Activated CD4-positive, alpha-beta memory T cell treated with anti-CD3 and anti-CD28 coated beads for 36 hours (primary cell): ENCODE measurements at regions not wholly inside any gene's neighbourhood (a gene's known extent, or its start where the extent isn't known, plus 50 kb on each side); places are given as distances from the start of the nearest gene placed in this dataset.

Experiments
- CTCF ChIA-PET: fragments of 350-600 bp; sonication (Branson Sonifier 250); formaldehyde crosslinking; loops from one replicate; lab custom pipeline; 2021; ENCODE audit warnings: antibody characterized with exemption, inconsistent platforms; lab: Charles Lee
- POLR2A ChIA-PET: fragments of 350-600 bp; sonication (Branson Sonifier 250); formaldehyde crosslinking; loops from one replicate; lab custom pipeline; 2021; ENCODE audit warnings: antibody characterized with exemption; lab: Charles Lee
- DNase-seq: peaks from one replicate; pipeline ENCODE4 v3.0.0-alpha.2; 2020
- H3K27ac Mint-ChIP-seq: one replicate; pipeline ENCODE4 v1.8.0; 2021; ENCODE audit warnings: mixed read lengths
- H3K27me3 Mint-ChIP-seq: one replicate; pipeline ENCODE4 v1.8.0; 2021; ENCODE audit warnings: mixed read lengths
- H3K36me3 Mint-ChIP-seq: one replicate; pipeline ENCODE4 v1.8.0; 2021; ENCODE audit warnings: mixed read lengths
- H3K4me1 Mint-ChIP-seq: one replicate; pipeline ENCODE4 v1.8.0; 2021; ENCODE audit warnings: low read depth, mixed read lengths
- H3K4me3 Mint-ChIP-seq: one replicate; pipeline ENCODE4 v1.8.0; 2021; ENCODE audit warnings: mild to moderate bottlenecking, mixed read lengths
- H3K9me3 Mint-ChIP-seq: one replicate; pipeline ENCODE4 v1.8.0; 2021; ENCODE audit warnings: mixed read lengths
- intact Hi-C: fragments of 100-400 bp; cut with micrococcal nuclease; formaldehyde crosslinking; loops from one replicate; pipeline ENCODE4 v1.15.1; 2023

GRCh38 chr7:54906963-54907362, 111.9 kb upstream of the EGFR start:
- ChIA-PET CTCF (no interaction called here), POLR2A (no interaction called here)
- H3K27me3 Mint-ChIP-seq, result peaks cover 2% of the 10 kb centered on the region
- no peak overlapping the region for H3K27ac Mint-ChIP-seq
- DNase-seq, result no peak
- no peaks in the 10 kb centered on the region for H3K4me1 Mint-ChIP-seq
- intact Hi-C loops, result no loop called here
- no peaks in the 10 kb centered on the region for H3K36me3 Mint-ChIP-seq
- peaks cover 2% of the 10 kb centered on the region for H3K9me3 Mint-ChIP-seq
- H3K4me3 Mint-ChIP-seq, result no peak overlapping the region

GRCh38 chr7:54907981-54908380, 110.8 kb upstream of the EGFR start:
- Mint-ChIP-seq H3K4me3 (no peak overlapping the region), H3K27me3 (no peaks in the 10 kb centered on the region), H3K36me3 (no peaks in the 10 kb centered on the region), H3K9me3 (peaks cover 2% of the 10 kb centered on the region), H3K27ac (no peak overlapping the region), H3K4me1 (no peaks in the 10 kb centered on the region)
- intact Hi-C loops, result no loop called here
- DNase-seq, result no peak
- POLR2A ChIA-PET, result no interaction called here
- CTCF ChIA-PET, result no interaction called here

GRCh38 chr7:54908760-54909438, 109.9 kb upstream of the EGFR start:
- intact Hi-C loops, result no loop called here
- Mint-ChIP-seq H3K27ac (no peak overlapping the region), H3K9me3 (peaks cover 2% of the 10 kb centered on the region), H3K36me3 (no peaks in the 10 kb centered on the region), H3K27me3 (no peaks in the 10 kb centered on the region), H3K4me3 (no peak overlapping the region), H3K4me1 (no peaks in the 10 kb centered on the region)
- no peak for DNase-seq
- ChIA-PET CTCF (no interaction called here), POLR2A (no interaction called here)

- POLR2A ChIA-PET, result no interaction called here
- Mint-ChIP-seq H3K4me1 (no peaks in the 10 kb centered on the region), H3K27me3 (peaks cover 2% of the 10 kb centered on the region), H3K4me3 (no peak overlapping the region), H3K27ac (no peak overlapping the region), H3K9me3 (no peaks in the 10 kb centered on the region), H3K36me3 (no peaks in the 10 kb centered on the region)
- DNase-seq, result no peak
- intact Hi-C loops, result no loop called here
- CTCF ChIA-PET, result no interaction called here
These were observed 102.8 kb upstream of the EGFR start for GRCh38 chr7:54915870-54916598.

- Mint-ChIP-seq H3K4me3 (no peak overlapping the region), H3K4me1 (no peaks in the 10 kb centered on the region), H3K36me3 (no peaks in the 10 kb centered on the region), H3K27ac (no peak overlapping the region), H3K9me3 (no peaks in the 10 kb centered on the region), H3K27me3 (peaks cover 2% of the 10 kb centered on the region)
- POLR2A ChIA-PET, result no interaction called here
- intact Hi-C loops, result no loop called here
- DNase-seq, result no peak
- CTCF ChIA-PET, result no interaction called here
These were observed 101.0 kb upstream of the EGFR start for GRCh38 chr7:54917613-54918391.

GRCh38 chr7:54921116-54921515, 97.7 kb upstream of the EGFR start:
- Mint-ChIP-seq H3K4me1 (no peaks in the 10 kb centered on the region), H3K27ac (no peak overlapping the region), H3K4me3 (no peak overlapping the region), H3K27me3 (peaks cover 2% of the 10 kb centered on the region), H3K9me3 (no peaks in the 10 kb centered on the region), H3K36me3 (no peaks in the 10 kb centered on the region)
- CTCF ChIA-PET, result no interaction called here
- no peak for DNase-seq
- POLR2A ChIA-PET, result no interaction called here
- intact Hi-C loops, result no loop called here

GRCh38 chr7:54931532-54931931, 87.3 kb upstream of the EGFR start:
- Mint-ChIP-seq H3K27me3 (peaks cover 37% of the 10 kb centered on the region), H3K9me3 (peaks cover 12% of the 10 kb centered on the region), H3K27ac (no peak overlapping the region), H3K4me3 (no peak overlapping the region), H3K4me1 (no peaks in the 10 kb centered on the region), H3K36me3 (no peaks in the 10 kb centered on the region)
- no peak for DNase-seq
- CTCF ChIA-PET, result no interaction called here
- POLR2A ChIA-PET, result no interaction called here
- intact Hi-C loops, result no loop called here

DNA sequence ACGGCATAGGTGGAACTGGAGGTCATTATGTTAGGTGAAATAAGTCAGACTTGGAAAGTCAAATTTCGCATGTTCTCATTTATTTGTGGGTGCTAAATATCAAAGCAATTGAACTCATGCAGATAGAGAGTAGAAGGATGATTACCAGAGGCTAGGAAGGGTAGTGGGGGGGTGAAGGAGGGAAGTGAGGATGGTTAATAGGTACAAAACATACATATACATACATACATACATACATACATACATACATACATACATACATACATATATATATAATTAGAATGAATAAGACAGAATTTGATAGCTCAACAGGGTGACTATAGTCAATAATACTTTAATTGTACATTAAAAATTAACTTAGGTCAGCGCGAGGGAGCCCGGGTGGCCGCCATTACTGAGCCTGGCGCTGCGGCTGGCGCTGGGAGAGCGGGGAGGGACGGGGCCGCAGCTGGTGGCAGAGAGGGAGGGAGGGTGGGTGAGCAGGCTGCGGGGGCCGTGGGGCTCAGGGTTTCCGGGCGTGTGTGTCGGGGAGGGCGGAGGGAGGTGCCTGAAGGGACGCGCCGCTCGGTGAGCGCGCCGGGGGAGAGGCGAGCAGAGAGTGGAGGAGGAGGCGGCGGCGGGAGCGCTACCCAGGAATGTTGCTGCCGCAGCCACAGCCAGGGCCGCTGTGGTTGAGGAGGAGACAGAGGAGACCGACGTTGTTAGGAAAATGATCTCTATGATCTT, 85.8 kb upstream of the EGFR start:
- H3K27ac Mint-ChIP-seq, result no peak overlapping the region
- H3K36me3 Mint-ChIP-seq, result no peaks in the 10 kb centered on the region
- no peak overlapping the region for H3K4me3 Mint-ChIP-seq
- intact Hi-C loops, result no loop called here
- ChIA-PET POLR2A (no interaction called here), CTCF (no interaction called here)
- no peak for DNase-seq
- no peaks in the 10 kb centered on the region for H3K4me1 Mint-ChIP-seq
- H3K9me3 Mint-ChIP-seq, result peaks cover 12% of the 10 kb centered on the region
- peaks cover 41% of the 10 kb centered on the region for H3K27me3 Mint-ChIP-seq

DNA sequence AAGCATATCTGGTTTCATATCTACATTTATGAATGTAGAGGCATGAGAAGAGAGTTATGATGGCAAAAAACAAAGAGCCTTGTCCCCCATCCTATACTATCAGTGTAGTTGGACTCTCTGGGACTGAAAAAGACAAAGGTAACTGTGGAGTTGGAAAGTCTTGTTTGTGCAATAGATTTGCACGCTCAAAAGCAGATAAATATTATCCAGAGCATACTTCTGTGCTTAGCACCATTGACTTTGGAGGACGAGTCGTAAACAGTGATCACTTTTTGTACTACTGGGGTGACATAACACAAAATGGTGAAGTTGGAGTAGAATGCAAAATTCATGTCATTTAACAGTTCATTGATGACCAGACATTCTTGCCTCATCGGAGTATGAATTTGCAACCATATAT, 85.2 kb upstream of the EGFR start:
- H3K36me3 Mint-ChIP-seq, result no peaks in the 10 kb centered on the region
- peaks cover 41% of the 10 kb centered on the region for H3K27me3 Mint-ChIP-seq
- no peak overlapping the region for H3K27ac Mint-ChIP-seq
- ChIA-PET POLR2A (no interaction called here), CTCF (no interaction called here)
- H3K4me3 Mint-ChIP-seq, result no peak overlapping the region
- intact Hi-C loops, result no loop called here
- H3K9me3 Mint-ChIP-seq, result peaks cover 12% of the 10 kb centered on the region
- DNase-seq, result no peak
- no peaks in the 10 kb centered on the region for H3K4me1 Mint-ChIP-seq

- H3K9me3 Mint-ChIP-seq, result peaks cover 4% of the 10 kb centered on the region
- intact Hi-C loops, result no loop called here
- CTCF ChIA-PET, result no interaction called here
- H3K27ac Mint-ChIP-seq, result no peak overlapping the region
- H3K4me1 Mint-ChIP-seq, result no peaks in the 10 kb centered on the region
- H3K27me3 Mint-ChIP-seq, result peaks cover 7% of the 10 kb centered on the region
- DNase-seq, result no peak
- POLR2A ChIA-PET, result no interaction called here
- H3K36me3 Mint-ChIP-seq, result no peaks in the 10 kb centered on the region
- H3K4me3 Mint-ChIP-seq, result no peak overlapping the region
These were observed 78.1 kb upstream of the EGFR start for GRCh38 chr7:54940748-54941147.

DNA sequence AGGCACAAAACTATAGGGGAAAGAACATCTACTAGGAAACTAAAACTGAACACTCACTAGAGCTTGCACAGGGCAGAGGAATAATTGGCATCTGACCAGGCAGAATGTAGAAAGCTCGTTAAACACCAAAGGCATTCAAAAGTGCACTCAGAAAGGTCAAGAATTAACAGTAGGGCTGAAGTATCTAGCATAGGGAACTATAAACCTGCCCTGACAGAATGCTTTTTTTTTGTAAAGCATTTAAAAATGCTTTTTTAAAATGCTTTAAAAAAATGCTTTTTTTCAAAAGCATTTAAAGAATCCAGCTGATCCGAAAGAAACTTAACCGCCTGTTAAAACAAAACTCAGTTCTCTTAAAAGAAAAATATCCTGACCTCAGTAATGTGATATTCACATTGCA, 74.6 kb upstream of the EGFR start:
- intact Hi-C loops, result no loop called here
- Mint-ChIP-seq H3K36me3 (no peaks in the 10 kb centered on the region), H3K4me3 (no peak overlapping the region), H3K4me1 (no peaks in the 10 kb centered on the region), H3K9me3 (peaks cover 4% of the 10 kb centered on the region), H3K27me3 (peaks cover 2% of the 10 kb centered on the region), H3K27ac (no peak overlapping the region)
- CTCF ChIA-PET, result no interaction called here
- POLR2A ChIA-PET, result no interaction called here
- no peak for DNase-seq

DNA sequence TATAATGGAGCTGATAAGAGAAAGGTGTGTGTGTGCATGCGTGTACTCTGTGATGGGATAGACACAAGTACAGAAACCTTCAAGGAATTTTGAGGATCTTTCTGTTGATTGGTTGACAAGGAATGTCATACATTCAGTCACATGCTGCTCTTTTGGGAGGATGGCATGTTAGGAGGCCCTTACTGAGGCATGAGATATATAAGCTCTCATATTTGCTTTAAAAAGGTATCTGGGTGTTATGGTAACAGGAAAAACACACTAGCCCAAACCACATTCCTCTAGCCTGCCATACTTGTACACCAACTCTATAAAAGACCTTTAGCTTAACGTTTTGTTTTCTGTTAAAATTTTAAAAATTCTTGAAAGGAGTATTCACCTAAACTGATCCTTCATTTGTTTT, 72.5 kb upstream of the EGFR start:
- Mint-ChIP-seq H3K4me3 (no peak overlapping the region), H3K27ac (no peak overlapping the region), H3K9me3 (peaks cover 6% of the 10 kb centered on the region), H3K27me3 (no peaks in the 10 kb centered on the region), H3K4me1 (no peaks in the 10 kb centered on the region), H3K36me3 (no peaks in the 10 kb centered on the region)
- POLR2A ChIA-PET, result no interaction called here
- CTCF ChIA-PET, result no interaction called here
- no peak for DNase-seq
- intact Hi-C loops, result no loop called here
